IMR-90 (cell line): ENCODE measurements at regions not wholly inside any gene's neighbourhood (a gene's known extent, or its start where the extent isn't known, plus 50 kb on each side); places are given as distances from the start of the nearest gene placed in this dataset.

Source experiments
- ATAC-seq: fragments of 200-7000 bp; cut with Tn5 transposase; 2 replicates; pipeline ENCODE4 v1.9.1; 2020; ENCODE audit warnings: low read depth, mild to moderate bottlenecking, moderate library complexity
- BruUV-seq: library from RNA; stranded (reverse); fragments of 400-500 nt; replicated peaks from 2 replicates; lab custom pipeline; 2021; lab: Mats Ljungman, UMichigan
- CTCF ChIA-PET: fragments of 300-600 bp; formaldehyde crosslinking; extraction: SDS; loops from one replicate; lab custom pipeline; 2021; ENCODE audit warnings: antibody characterized with exemption; lab: Yijun Ruan, JAX
- POLR2A ChIA-PET: fragments of 300-600 bp; sonication (Branson Sonifier 250); formaldehyde crosslinking; loops from one replicate; lab custom pipeline; 2022; ENCODE audit warnings: antibody characterized with exemption; ENCODE audit not compliant: unreplicated experiment; lab: Charles Lee
- DNase-seq: peaks from one replicate; pipeline ENCODE4 v3.0.0; 2013
- H2AFZ ChIP-seq: replicated peaks from 2 replicates; pipeline ENCODE3; 2013; ENCODE audit warnings: low read length, mild to moderate bottlenecking; ENCODE audit not compliant: poor library complexity
- H2AK5ac ChIP-seq: 2 replicates; pipeline ENCODE4 v1.6.1; 2013; ENCODE audit warnings: low read depth, low read length, inconsistent platforms
- H2AK9ac ChIP-seq: replicated peaks from 2 replicates; pipeline ENCODE3; 2013; ENCODE audit warnings: mild to moderate bottlenecking, low read depth, low read length, moderate library complexity; ENCODE audit not compliant: poor library complexity
- H2BK120ac ChIP-seq: 2 replicates; pipeline ENCODE4 v1.6.1; 2013; ENCODE audit warnings: low read depth, low read length, inconsistent platforms
- H2BK15ac ChIP-seq: 3 replicates; pipeline ENCODE4 v1.6.1; 2013; ENCODE audit warnings: low read depth, low read length, inconsistent platforms
- H2BK20ac ChIP-seq: 2 replicates; pipeline ENCODE4 v1.6.1; 2013; ENCODE audit warnings: low read depth, mild to moderate bottlenecking, inconsistent platforms, low read length, moderate library complexity
- H2BK5ac ChIP-seq: 2 replicates; pipeline ENCODE4 v1.6.1; 2013; ENCODE audit warnings: mild to moderate bottlenecking, low read depth, low read length, inconsistent platforms; ENCODE audit not compliant: poor library complexity, severe bottlenecking
- H3K14ac ChIP-seq: replicated peaks from 2 replicates; pipeline ENCODE4 v1.6.1; 2013; ENCODE audit warnings: low read depth, low read length, inconsistent platforms
- H3K18ac ChIP-seq: 2 replicates; pipeline ENCODE4 v1.6.1; 2013; ENCODE audit warnings: low read depth, low read length, control low read depth
- H3K23ac ChIP-seq: 2 replicates; pipeline ENCODE4 v1.6.1; 2013; ENCODE audit warnings: low read depth, low read length, inconsistent platforms
- H3K27ac ChIP-seq: 2 replicates; pipeline ENCODE4 v1.5.1; 2013; ENCODE audit warnings: mild to moderate bottlenecking, control low read depth, low read length; ENCODE audit not compliant: insufficient read depth
- H3K27me3 ChIP-seq: 2 replicates; pipeline ENCODE4 v1.6.1; 2013; ENCODE audit warnings: low read length; ENCODE audit not compliant: control insufficient read depth, insufficient read depth
- H3K36me3 ChIP-seq: 2 replicates; pipeline ENCODE4 v1.6.1; 2013; ENCODE audit warnings: low read length, mixed read lengths; ENCODE audit not compliant: control insufficient read depth, insufficient read depth
- H3K4ac ChIP-seq: 2 replicates; pipeline ENCODE4 v1.6.1; 2013; ENCODE audit warnings: low read depth, low read length, inconsistent platforms
- H3K4me1 ChIP-seq: 2 replicates; pipeline ENCODE4 v1.6.1; 2013; ENCODE audit warnings: low read length, mixed read lengths; ENCODE audit not compliant: control insufficient read depth, insufficient read depth
- H3K4me2 ChIP-seq: 2 replicates; pipeline ENCODE4 v1.6.1; 2013; ENCODE audit warnings: low read depth, mild to moderate bottlenecking, control low read depth, low read length, moderate library complexity
- H3K4me3 ChIP-seq: 2 replicates; pipeline ENCODE4 v1.5.1; 2013; ENCODE audit warnings: low read depth, mild to moderate bottlenecking, control low read depth, low read length, moderate library complexity; ENCODE audit not compliant: insufficient read depth
- H3K56ac ChIP-seq: 2 replicates; pipeline ENCODE4 v1.6.1; 2013; ENCODE audit warnings: low read length, inconsistent platforms; ENCODE audit not compliant: insufficient read depth; ENCODE audit errors: extremely low read depth
- H3K79me1 ChIP-seq, 2 experiments: 2 replicates each; pipeline ENCODE4 v1.6.1; 2013; ENCODE audit warnings: low read length in 2 of 2, inconsistent platforms in 1 of 2, low read depth in 1 of 2
- H3K9ac ChIP-seq: 2 replicates; pipeline ENCODE4 v1.6.1; 2013; ENCODE audit warnings: low read depth, low read length, control low read depth
- H3K9me1 ChIP-seq: 2 replicates; pipeline ENCODE4 v1.6.1; 2013; ENCODE audit warnings: low read length, inconsistent platforms; ENCODE audit not compliant: insufficient read depth
- H3K9me3 ChIP-seq: 2 replicates; pipeline ENCODE4 v1.6.1; 2013; ENCODE audit warnings: low read length; ENCODE audit not compliant: control insufficient read depth, insufficient read depth
- H4K20me1 ChIP-seq: 2 replicates; pipeline ENCODE4 v1.6.1; 2013; ENCODE audit warnings: low read length, inconsistent platforms; ENCODE audit not compliant: insufficient read depth
- H4K5ac ChIP-seq: 2 replicates; pipeline ENCODE4 v1.6.1; 2013; ENCODE audit warnings: mild to moderate bottlenecking, low read depth, low read length, control low read depth
- H4K8ac ChIP-seq, 2 experiments: 2 replicates each; pipeline ENCODE4 v1.6.1; 2013; ENCODE audit warnings: low read depth in 2 of 2, low read length in 2 of 2, control low read depth in 1 of 2, inconsistent platforms in 1 of 2
- H4K91ac ChIP-seq: 2 replicates; pipeline ENCODE4 v1.6.1; 2013; ENCODE audit warnings: low read depth, low read length, inconsistent platforms; ENCODE audit not compliant: insufficient read depth
- RAD21 ChIP-seq: IDR thresholded peaks from 2 replicates; pipeline ENCODE4 v1.6.1; 2012; ENCODE audit warnings: low read length, improper control_type of control experiment
- WGBS, 2 experiments: methylation state at CpG; one replicate each; pipeline versions ENCODE4 v1.1.5 to v1.1.7; 2013; ENCODE audit warnings: missing lambda C conversion rate in 2 of 2; ENCODE audit not compliant: insufficient read length in 1 of 2; ENCODE audit errors: extremely low coverage in 2 of 2; 5-methylcytosine and 5-hydroxymethylcytosine counted together
- dilution Hi-C: fragments of 300-500 bp; cut with HindIII; formaldehyde crosslinking; loops from one replicate; pipeline ENCODE4 v1.14.3; 2018; ENCODE audit warnings: low sequenced_read_pairs; ENCODE audit not compliant: unreplicated experiment
- in situ Hi-C: fragments of 300-500 bp; cut with MboI; formaldehyde crosslinking; loops from 3 replicates; pipeline ENCODE4 v1.14.3; 2019; ENCODE audit warnings: low sequenced_read_pairs, inconsistent platforms, mixed read lengths
- intact Hi-C: fragments of 100-400 bp; cut with micrococcal nuclease; formaldehyde crosslinking; loops from 2 replicates; pipeline ENCODE4 v1.10.0; 2022

- Histone ChIP-seq H3K9me1 (no peaks in the 10 kb centered on the region), H2AK5ac (no peak overlapping the region), H3K56ac (no peak overlapping the region), H3K4ac (no peak overlapping the region), H4K8ac (no peak overlapping the region), H2BK120ac (no peak overlapping the region), H2AK9ac (no peak overlapping the region), H2BK20ac (no peak overlapping the region), H3K23ac (no peak overlapping the region), H2AFZ (no peak overlapping the region), H3K4me3 (no peak overlapping the region), H3K79me1 (no peaks in the 10 kb centered on the region), H3K4me1 (no peaks in the 10 kb centered on the region), H3K36me3 (no peaks in the 10 kb centered on the region), H4K20me1 (no peaks in the 10 kb centered on the region), H3K9ac (no peak overlapping the region), H4K5ac (no peak overlapping the region), H3K27ac (no peak overlapping the region), H3K18ac (no peak overlapping the region), H2BK15ac (no peak overlapping the region), H3K14ac (no peak overlapping the region), H3K4me2 (no peak overlapping the region), H3K9me3 (no peaks in the 10 kb centered on the region; the same call in 1 of the 2 replicates), H4K91ac (no peak overlapping the region), H2BK5ac (no peak overlapping the region), H3K27me3 (no peaks in the 10 kb centered on the region)
- CTCF ChIA-PET, result no interaction called here
- BruUV-seq, result no TSS peak
- POLR2A ChIA-PET, result no interaction called here
- intact Hi-C loops (no loop called here), dilution Hi-C loops (no loop called here), in situ Hi-C loops (no loop called here)
- whole genome bisulfite sequencing, 2 experiments, result no CpG with 5 or more reads among the region's 1 CpG
- DNase-seq (no peak), ATAC-seq (no peak)
- no peak for TF ChIP-seq RAD21
Measured at GRCh38 chr1:69220672-69221071, 347.1 kb upstream of the LRRC7 start.
